Heart right ventricle (tissue), 16 donors: ENCODE measurements at regions not wholly inside any gene's neighbourhood (a gene's known extent, or its start where the extent isn't known, plus 50 kb on each side); places are given as distances from the start of the nearest gene placed in this dataset.

Experiments
- ATAC-seq, 8 donors: fragments of 200-7000 bp; cut with Tn5 transposase; one replicate each; pipeline ENCODE4 v1.9.1; 2020; ENCODE audit warnings: mild to moderate bottlenecking in 8 of 8, moderate library complexity in 8 of 8, moderate number of reproducible peaks in 1 of 8
- DNase-seq, 2 donors: peaks; one replicate each; pipeline ENCODE4 v3.0.0-alpha.2; 2020
- H3K27ac ChIP-seq, 10 donors: fragments of 200-600 bp; sonication (generic) in 2 of 10; one replicate each; pipeline versions ENCODE4 v1.5.0 to v1.8.0; 2020 to 2022; ENCODE audit warnings: mild to moderate bottlenecking in 3 of 10
- H3K27me3 ChIP-seq, 7 donors: fragments of 200-600 bp; one replicate each; pipeline ENCODE4 v1.8.0; 2021 to 2022; ENCODE audit warnings: mild to moderate bottlenecking in 2 of 7
- H3K36me3 ChIP-seq, 9 donors: fragments of 200-600 bp; sonication (generic) in 1 of 9; one replicate each; pipeline versions ENCODE4 v1.5.0 to v1.8.0; 2020 to 2022; ENCODE audit warnings: mild to moderate bottlenecking in 2 of 9
- H3K4me1 ChIP-seq, 9 donors: fragments of 200-600 bp; sonication (generic) in 1 of 9; one replicate each; pipeline versions ENCODE4 v1.5.0 to v1.8.0; 2020 to 2022; ENCODE audit warnings: mild to moderate bottlenecking in 4 of 9
- H3K4me3 ChIP-seq, 10 donors: fragments of 200-600 bp; sonication (generic) in 2 of 10; one replicate each; pipeline versions ENCODE4 v1.5.0 to v1.8.0; 2020 to 2022; ENCODE audit warnings: mild to moderate bottlenecking in 7 of 10, moderate library complexity in 2 of 10
- H3K9me3 ChIP-seq, 11 donors: fragments of 200-600 bp in 10 of 11; sonication (generic) in 2 of 11; one replicate each; pipeline versions ENCODE4 v1.5.0 to v1.8.0; 2013 to 2022; ENCODE audit warnings: mild to moderate bottlenecking in 2 of 11, control low read depth in 1 of 11, moderate library complexity in 1 of 11
- CTCF ChIP-seq, 9 donors: fragments of 200-600 bp; sonication (generic) in 2 of 9; IDR thresholded peaks; one replicate each; pipeline versions ENCODE4 v1.5.0 to v1.8.0; 2021 to 2022; ENCODE audit warnings: antibody characterized with exemption in 9 of 9, mild to moderate bottlenecking in 5 of 9, moderate library complexity in 1 of 9
- WGBS, 2 donors: extraction: QIAGEN DNeasy Blood & Tissue Kit; methylation state at CpG; one replicate each; pipeline ENCODE4 v1.1.7; 2013; ENCODE audit warnings: inconsistent platforms in 1 of 2; 5-methylcytosine and 5-hydroxymethylcytosine counted together
- intact Hi-C, 10 donors: fragments of 100-400 bp; cut with DNase I; formaldehyde crosslinking; loops; one replicate each; pipeline versions ENCODE4 v1.11.1 to v1.14.2; 2022
- donor health status: Arrhythmogenic right ventricular cardiomyopathy.
- donor health status: ischemic (EF 13 %, LVEDD 7.1; RV severe dilation, severe dysfunction).
- donor health status: healthy with polysubstance abuse.
- donor health status: DM: no; HTN: yes; CAD: no.
- donor health status: DM: no; HTN: no; CAD: no.
- donor health status: ischemic (EF 25% LVEDD 6.9; RV normal size, moderate dysfunction).
- donor health status: ischemic (EF 25% LVEDD 5.7; RV mildly dilated, moderate dysfunction).
- donor health status: healthy.
- donor health status: DM: yes; HTN: yes; CAD: no.
- donor health status: Ischemic cardiomyopathy.
- donor health status: ischemic (EF 35%, LVEDD 5.7; RV mildly dilated, moderate dysfunction).
- donor health status: nonischemic (EF 11% LVEDD 7.7; RV severe dilation, severe dysfunction).
- donor health status: DM: yes; HTN: yes; CAD: no.
- donor health status: PGD.
- donor health status: ischemic (EF 29% LVEDD 5.4; RV normal size, mild dysfunction).
- donor health status: nonischemic (EF 23%, LVEDD 6.1; RV moderate dilation, normal function).

GRCh38 chr5:36441280-36441679 is 139.6 kb upstream of the RANBP3L start:
- 85 to 90% methylated on average over 1 of the region's 1 CpG for WGBS, 2 donors

GRCh38 chr5:36442352-36442751 is 140.7 kb upstream of the RANBP3L start:
- Histone ChIP-seq H3K9me3 (no peaks in the 10 kb centered on the region), H3K4me1 (peaks cover 0 to 17% (median 0%) of the 10 kb centered on the region in 9 donors), H3K4me3 (no peak overlapping the region), H3K27ac (no peak overlapping the region), H3K36me3 (no peaks in the 10 kb centered on the region), H3K27me3 (no peaks in the 10 kb centered on the region)
- ATAC-seq (no peak), DNase-seq (no peak)
- WGBS, 2 donors = 78 to 79% methylated on average over 7 of the region's 7 CpGs
- TF ChIP-seq CTCF (IDR thresholded peaks at IDR 0.05) = no peak
- intact Hi-C loops = no loop called here

More at GRCh38 chr5:36441280-36441679, 139.6 kb upstream of the RANBP3L start:
- no peaks in the 10 kb centered on the region for H3K36me3 ChIP-seq
- H3K4me1 ChIP-seq = peaks cover 0 to 17% (median 0%) of the 10 kb centered on the region in 9 donors
- no peaks in the 10 kb centered on the region for H3K27me3 ChIP-seq
- H3K4me3 ChIP-seq = no peak overlapping the region
- no peak for DNase-seq
- ATAC-seq = no peak
- intact Hi-C loops = no loop called here
- no peak for TF ChIP-seq CTCF (IDR thresholded peaks at IDR 0.05)
- H3K9me3 ChIP-seq = no peaks in the 10 kb centered on the region
- no peak overlapping the region for H3K27ac ChIP-seq

GRCh38 chr5:36442796-36443195 is 141.1 kb upstream of the RANBP3L start:
- no peak overlapping the region for H3K4me3 ChIP-seq
- no peaks in the 10 kb centered on the region for H3K9me3 ChIP-seq
- H3K27ac ChIP-seq = no peak overlapping the region
- no peak for ATAC-seq
- no peak for DNase-seq
- H3K4me1 ChIP-seq = peaks cover 0 to 17% (median 0%) of the 10 kb centered on the region in 9 donors
- TF ChIP-seq CTCF (IDR thresholded peaks at IDR 0.05) = no peak
- intact Hi-C loops = no loop called here
- H3K36me3 ChIP-seq = no peaks in the 10 kb centered on the region
- 26 to 41% methylated on average over 1 of the region's 1 CpG for WGBS, 2 donors
- H3K27me3 ChIP-seq = no peaks in the 10 kb centered on the region

GRCh38 chr5:36443941-36444340 is 142.2 kb upstream of the RANBP3L start:
- intact Hi-C loops = no loop called here
- WGBS, 2 donors = 82 to 84% methylated on average over 3 of the region's 3 CpGs
- no peak overlapping the region for H3K4me3 ChIP-seq

More at GRCh38 chr5:36443941-36444340, 142.2 kb upstream of the RANBP3L start:
- DNase-seq (no peak), ATAC-seq (no peak)
- Histone ChIP-seq H3K36me3 (no peaks in the 10 kb centered on the region), H3K4me1 (peaks cover 0 to 17% (median 0%) of the 10 kb centered on the region in 9 donors), H3K9me3 (no peaks in the 10 kb centered on the region), H3K27me3 (no peaks in the 10 kb centered on the region), H3K27ac (no peak overlapping the region)
- no peak for TF ChIP-seq CTCF (IDR thresholded peaks at IDR 0.05)
